GM12874 (cell line): ENCODE measurements at regions not wholly inside any gene's neighbourhood (a gene's known extent, or its start where the extent isn't known, plus 50 kb on each side); places are given as distances from the start of the nearest gene placed in this dataset.

Source experiments
- TF ChIP-seq, protein P1 (sequence below): IDR thresholded peaks from 2 replicates; pipeline ENCODE4 v1.5.1; 2011; ENCODE audit warnings: low read depth, mild to moderate bottlenecking, control low read depth, low read length, moderate library complexity; ENCODE audit not compliant: insufficient read depth

DNA sequence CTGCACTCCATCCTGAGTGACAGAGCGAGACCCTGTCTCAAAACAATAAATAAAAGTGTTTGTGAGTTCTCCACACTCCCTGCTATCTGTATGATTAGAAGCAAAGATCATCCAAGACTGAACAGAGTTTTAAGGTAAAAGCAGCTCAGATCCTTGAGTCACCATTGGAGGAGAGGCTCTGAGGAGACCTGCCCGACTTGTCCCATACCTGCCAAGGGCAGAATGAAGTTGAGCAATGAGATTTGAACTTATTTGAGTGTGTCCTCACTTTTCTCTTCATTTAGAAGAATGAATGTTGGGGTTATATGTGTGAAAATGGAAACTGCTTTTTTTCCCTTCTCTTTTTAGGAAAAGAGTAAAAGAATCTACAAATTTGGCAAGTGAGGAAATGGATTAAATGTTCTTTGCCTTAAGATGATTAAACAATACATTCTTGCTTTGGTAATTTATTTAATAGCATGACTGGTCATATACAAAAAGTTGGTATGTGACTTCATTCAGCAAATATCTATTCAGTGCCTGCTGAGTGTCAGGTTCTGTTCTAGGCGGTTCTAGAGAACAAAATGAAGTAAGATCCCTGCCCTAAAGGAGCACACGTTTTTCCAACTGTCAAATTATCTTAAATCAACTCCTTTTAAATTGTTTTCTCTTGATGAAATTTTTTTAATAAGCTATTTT, 195.7 kb downstream of the ALDH8A1 start:
- TF ChIP-seq, protein P1, sequence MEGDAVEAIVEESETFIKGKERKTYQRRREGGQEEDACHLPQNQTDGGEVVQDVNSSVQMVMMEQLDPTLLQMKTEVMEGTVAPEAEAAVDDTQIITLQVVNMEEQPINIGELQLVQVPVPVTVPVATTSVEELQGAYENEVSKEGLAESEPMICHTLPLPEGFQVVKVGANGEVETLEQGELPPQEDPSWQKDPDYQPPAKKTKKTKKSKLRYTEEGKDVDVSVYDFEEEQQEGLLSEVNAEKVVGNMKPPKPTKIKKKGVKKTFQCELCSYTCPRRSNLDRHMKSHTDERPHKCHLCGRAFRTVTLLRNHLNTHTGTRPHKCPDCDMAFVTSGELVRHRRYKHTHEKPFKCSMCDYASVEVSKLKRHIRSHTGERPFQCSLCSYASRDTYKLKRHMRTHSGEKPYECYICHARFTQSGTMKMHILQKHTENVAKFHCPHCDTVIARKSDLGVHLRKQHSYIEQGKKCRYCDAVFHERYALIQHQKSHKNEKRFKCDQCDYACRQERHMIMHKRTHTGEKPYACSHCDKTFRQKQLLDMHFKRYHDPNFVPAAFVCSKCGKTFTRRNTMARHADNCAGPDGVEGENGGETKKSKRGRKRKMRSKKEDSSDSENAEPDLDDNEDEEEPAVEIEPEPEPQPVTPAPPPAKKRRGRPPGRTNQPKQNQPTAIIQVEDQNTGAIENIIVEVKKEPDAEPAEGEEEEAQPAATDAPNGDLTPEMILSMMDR = no peak

DNA sequence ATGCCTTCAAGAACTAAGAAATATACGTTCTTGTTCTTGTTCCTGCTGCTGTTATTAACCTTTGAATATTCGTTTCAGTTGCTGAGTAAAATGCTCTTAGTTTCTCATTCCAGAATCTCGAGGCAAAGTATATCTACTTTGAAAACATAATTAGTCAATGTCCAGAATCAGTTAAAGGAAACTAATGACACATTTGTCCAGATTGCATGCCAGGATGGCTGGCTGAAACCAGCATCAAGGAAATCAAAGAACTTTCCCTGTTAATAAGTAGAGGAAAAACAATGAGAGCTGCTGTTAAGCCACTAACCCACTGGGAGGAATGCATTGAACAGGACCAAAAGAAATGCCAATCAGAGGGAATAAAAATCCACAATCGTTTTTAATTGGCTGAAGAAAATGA, 196.9 kb downstream of the ALDH8A1 start:
- TF ChIP-seq, protein P1 = no peak

DNA sequence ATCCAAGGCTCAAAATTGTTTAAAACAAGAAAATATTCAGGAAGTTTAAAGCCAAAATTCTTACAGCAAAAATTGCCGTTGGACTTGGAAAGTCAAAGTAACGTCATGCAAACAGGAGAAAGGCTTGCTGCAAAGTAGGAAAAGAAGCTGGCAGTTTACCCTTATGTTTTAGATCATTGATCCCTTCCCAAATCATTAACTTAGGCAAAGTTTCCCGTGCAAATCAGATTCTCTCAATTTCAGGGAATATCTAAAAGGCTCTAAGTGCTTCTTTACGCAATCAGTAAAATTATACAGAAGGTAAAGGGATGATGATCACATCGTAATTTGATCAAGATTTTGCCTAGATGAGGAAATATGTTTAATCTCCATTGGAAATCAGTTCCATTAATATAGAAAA, 197.5 kb downstream of the ALDH8A1 start:
- TF ChIP-seq, protein P1 = no peak

DNA sequence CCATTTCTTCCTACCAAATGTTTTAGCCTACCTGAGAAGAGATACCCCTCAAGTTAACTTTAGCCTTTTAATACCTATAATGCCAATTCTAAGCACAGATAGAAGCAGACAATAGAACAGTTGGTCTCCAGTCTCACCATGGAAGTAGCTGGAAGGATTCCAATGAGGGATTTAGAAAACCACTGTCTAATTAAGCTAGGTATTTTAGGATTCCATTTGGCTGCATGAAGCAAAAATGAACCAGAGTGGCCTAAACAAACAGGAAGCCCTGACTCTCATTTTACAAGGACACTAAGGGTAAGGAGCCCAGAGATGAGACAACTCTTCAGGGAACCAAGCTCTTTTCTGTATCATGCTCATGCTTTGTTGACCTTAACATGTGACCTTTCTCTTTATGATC, 199.2 kb downstream of the ALDH8A1 start:
- TF ChIP-seq, protein P1 = no peak

DNA sequence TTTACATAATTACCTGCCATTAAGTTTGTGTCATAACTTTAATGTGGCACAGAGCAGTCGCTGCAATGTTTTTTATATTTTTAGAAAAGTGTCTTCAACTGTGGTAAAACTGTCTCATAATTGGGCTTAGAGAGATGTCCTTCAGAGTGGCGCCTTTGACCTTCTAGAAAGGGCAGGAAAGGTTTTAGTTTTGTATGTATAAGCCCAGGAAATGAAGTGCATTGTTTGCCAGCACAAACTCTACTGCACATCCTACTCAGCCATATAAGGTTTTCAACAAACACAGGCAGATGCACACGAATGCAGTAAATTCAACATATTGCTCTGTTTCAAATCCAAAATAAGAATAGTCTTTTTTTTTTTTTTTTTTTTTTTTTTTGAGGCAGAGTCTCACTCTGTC, 201.4 kb downstream of the ALDH8A1 start:
- TF ChIP-seq, protein P1 = no peak

DNA sequence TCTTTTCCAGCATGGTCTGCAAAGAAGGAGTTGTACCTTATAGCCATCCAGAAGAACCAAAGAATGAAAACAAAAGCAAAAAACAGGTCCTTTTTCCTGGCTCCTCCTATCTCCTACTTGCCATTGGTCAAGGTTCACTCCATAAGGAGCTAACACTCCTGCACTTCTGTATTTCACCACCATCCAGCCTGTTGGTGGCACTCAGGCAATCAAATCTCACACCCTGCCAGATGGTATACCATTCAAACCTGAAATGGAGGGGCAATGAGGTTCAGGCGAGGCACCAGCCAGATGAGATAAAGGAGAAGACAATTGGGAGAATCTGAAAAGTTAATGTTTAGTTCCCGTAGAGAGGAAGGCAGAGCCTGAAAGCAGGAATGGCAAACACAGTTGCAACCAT, 203.8 kb downstream of the ALDH8A1 start:
- TF ChIP-seq, protein P1 = no peak

DNA sequence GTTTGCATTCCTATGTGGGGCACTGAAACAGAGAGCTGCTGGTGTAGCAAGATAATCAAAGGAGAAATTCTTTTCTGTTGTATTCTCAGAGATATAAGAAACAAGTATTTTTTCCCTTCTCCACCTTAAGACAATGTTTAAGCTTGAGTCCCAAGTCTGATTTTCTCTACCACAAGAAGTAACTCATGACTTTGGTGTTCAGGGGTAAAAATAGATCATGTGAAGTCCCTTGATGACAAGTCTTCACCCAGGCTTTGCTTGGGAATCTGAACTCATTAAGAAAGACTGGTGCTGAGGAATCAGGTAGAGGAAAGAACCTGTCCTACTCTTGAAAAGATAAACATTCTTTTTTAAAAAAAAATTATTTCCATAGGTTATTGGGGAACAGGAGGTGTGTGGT, 205.6 kb downstream of the ALDH8A1 start:
- TF ChIP-seq, protein P1 = no peak
